HG02588 (cell line): ENCODE measurements at regions not wholly inside any gene's neighbourhood (a gene's known extent, or its start where the extent isn't known, plus 50 kb on each side); places are given as distances from the start of the nearest gene placed in this dataset.

Experiments
- ATAC-seq: cut with Tn5 transposase; IDR thresholded peaks from one replicate; pipeline ENCODE4 v1.9.1; 2021; ENCODE audit warnings: mild to moderate bottlenecking, moderate library complexity; ENCODE audit not compliant: unreplicated experiment

GRCh38 chr15:92304223-92304975 is 89.3 kb upstream of the ST8SIA2 start:
- no peak for ATAC-seq

- ATAC-seq: no peak
Observed at GRCh38 chr15:92305343-92305742, 88.3 kb upstream of the ST8SIA2 start.

GRCh38 chr15:92306663-92307062 is 87.0 kb upstream of the ST8SIA2 start:
- no peak for ATAC-seq

- ATAC-seq: no peak
Observed at GRCh38 chr15:92315144-92315543, 78.5 kb upstream of the ST8SIA2 start.

GRCh38 chr15:92315595-92316211 is 78.0 kb upstream of the ST8SIA2 start:
- ATAC-seq: no peak

- no peak for ATAC-seq
Observed at GRCh38 chr15:92316586-92317295, 76.9 kb upstream of the ST8SIA2 start.

GRCh38 chr15:92320012-92320699 is 73.5 kb upstream of the ST8SIA2 start:
- no peak for ATAC-seq

GRCh38 chr15:92322566-92323355 is 70.9 kb upstream of the ST8SIA2 start:
- no peak for ATAC-seq

- ATAC-seq: no peak
Observed at GRCh38 chr15:92323525-92323924, 70.2 kb upstream of the ST8SIA2 start.

- no peak for ATAC-seq
Observed at GRCh38 chr15:92324101-92324963, 69.3 kb upstream of the ST8SIA2 start.

GRCh38 chr15:92326236-92326635 is 67.4 kb upstream of the ST8SIA2 start:
- ATAC-seq: no peak

GRCh38 chr15:92327033-92327432 is 66.6 kb upstream of the ST8SIA2 start:
- no peak for ATAC-seq

- no peak for ATAC-seq
Observed at GRCh38 chr15:92328207-92328606, 65.5 kb upstream of the ST8SIA2 start.

GRCh38 chr15:92332125-92332899 is 61.4 kb upstream of the ST8SIA2 start:
- no peak for ATAC-seq

- no peak for ATAC-seq
Observed at GRCh38 chr15:92333709-92334108, 60.0 kb upstream of the ST8SIA2 start.

- ATAC-seq: no peak
Observed at GRCh38 chr15:92336419-92336987, 57.2 kb upstream of the ST8SIA2 start.

- no peak for ATAC-seq
Observed at GRCh38 chr15:92339361-92339760, 54.3 kb upstream of the ST8SIA2 start.
